AG20443 (cell line): ENCODE measurements at regions not wholly inside any gene's neighbourhood (a gene's known extent, or its start where the extent isn't known, plus 50 kb on each side); places are given as distances from the start of the nearest gene placed in this dataset.

Experiments used
- DNase-seq: peaks from one replicate; pipeline ENCODE4 v3.0.0; 2012; ENCODE audit warnings: low spot score, mixed read lengths

- DNase-seq, result no peak
Observed at GRCh38 chr18:76544511-76545345, 49.7 kb upstream of the ZNF516 start.
